Myocyte (in vitro differentiated cells): ENCODE measurements at regions not wholly inside any gene's neighbourhood (a gene's known extent, or its start where the extent isn't known, plus 50 kb on each side); places are given as distances from the start of the nearest gene placed in this dataset.

Experiments
- DNase-seq: peaks from one replicate; pipeline ENCODE4 v3.0.0-alpha.2; 2012; ENCODE audit warnings: low read depth

GRCh38 chr7:70975754-70976153 lies 156.2 kb upstream of the GALNT17 start:
- DNase-seq, result no peak

- DNase-seq, result no peak
Observed at GRCh38 chr7:70986297-70986696, 145.6 kb upstream of the GALNT17 start.

- DNase-seq, result no peak
Observed at GRCh38 chr7:70994176-70994575, 137.8 kb upstream of the GALNT17 start.

- DNase-seq, result no peak
Observed at GRCh38 chr7:70997261-70997660, 134.7 kb upstream of the GALNT17 start.

GRCh38 chr7:71005109-71005508 lies 126.8 kb upstream of the GALNT17 start:
- no peak for DNase-seq

GRCh38 chr7:71009636-71010035 lies 122.3 kb upstream of the GALNT17 start:
- no peak for DNase-seq

GRCh38 chr7:71015252-71015900 lies 116.6 kb upstream of the GALNT17 start:
- no peak for DNase-seq

GRCh38 chr7:71016401-71016800 lies 115.5 kb upstream of the GALNT17 start:
- DNase-seq, result no peak

- DNase-seq, result no peak
Observed at GRCh38 chr7:71017602-71018001, 114.3 kb upstream of the GALNT17 start.

GRCh38 chr7:71019706-71020105 lies 112.2 kb upstream of the GALNT17 start:
- no peak for DNase-seq

- DNase-seq, result no peak
Observed at GRCh38 chr7:71021131-71021530, 110.8 kb upstream of the GALNT17 start.

- no peak for DNase-seq
Observed at GRCh38 chr7:71026680-71027079, 105.3 kb upstream of the GALNT17 start.

GRCh38 chr7:71034243-71034642 lies 97.7 kb upstream of the GALNT17 start:
- DNase-seq, result no peak

- DNase-seq, result no peak
Observed at GRCh38 chr7:71042591-71042990, 89.4 kb upstream of the GALNT17 start.

- DNase-seq, result no peak
Observed at GRCh38 chr7:71050492-71050891, 81.5 kb upstream of the GALNT17 start.

GRCh38 chr7:71055504-71055903 lies 76.4 kb upstream of the GALNT17 start:
- DNase-seq, result no peak

GRCh38 chr7:71077743-71078476 lies 54.0 kb upstream of the GALNT17 start:
- DNase-seq, result no peak
